ENCODE measurements at regions not wholly inside any gene's neighbourhood (a gene's known extent, or its start where the extent isn't known, plus 50 kb on each side); places are given as distances from the start of the nearest gene placed in this dataset.

DNA sequence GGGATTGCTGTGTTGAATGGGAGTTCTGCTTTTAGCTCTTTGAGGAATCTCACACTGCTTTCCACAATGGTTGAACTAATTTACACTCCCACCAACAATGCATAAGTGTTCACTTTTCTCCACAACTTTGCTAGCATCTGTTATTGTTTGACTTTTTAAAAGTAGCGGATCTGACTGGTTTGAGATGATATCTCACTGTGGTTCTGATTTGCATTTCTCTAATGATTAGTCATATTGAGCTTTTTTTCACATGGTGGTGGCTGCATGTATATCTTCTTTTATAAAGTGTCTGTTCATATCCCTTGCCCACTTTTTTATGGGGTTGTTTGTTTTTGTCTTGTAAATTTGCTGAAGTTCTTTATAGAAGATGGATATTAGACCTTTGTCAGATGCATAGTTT lies 588.3 kb upstream of the ADGRB3 start:
- TF ChIP-seq FOXP2 (optimal IDR thresholded peaks at IDR 0.05; ENCODE audit: borderline replicate concordance, extremely low read depth, extremely low read length, insufficient read depth) (no peak), TAF1 (IDR thresholded peaks at IDR 0.05; ENCODE audit: borderline replicate concordance, insufficient read depth, low read length) (no peak), POLR2AphosphoS5 (IDR thresholded peaks at IDR 0.05; ENCODE audit: low read depth, low read length) (no peak), REST (IDR thresholded peaks at IDR 0.05; ENCODE audit: insufficient read depth in 1 of 2, low read depth in 2 of 2, low read length in 2 of 2) (no peak), SIN3A (IDR thresholded peaks at IDR 0.05; ENCODE audit: borderline replicate concordance, insufficient read depth, low read length) (no peak)

- TF ChIP-seq FOXP2 (optimal IDR thresholded peaks at IDR 0.05; ENCODE audit: borderline replicate concordance, extremely low read depth, extremely low read length, insufficient read depth) (no peak), POLR2AphosphoS5 (IDR thresholded peaks at IDR 0.05; ENCODE audit: low read depth, low read length) (no peak), SIN3A (IDR thresholded peaks at IDR 0.05; ENCODE audit: borderline replicate concordance, insufficient read depth, low read length) (no peak), TAF1 (IDR thresholded peaks at IDR 0.05; ENCODE audit: borderline replicate concordance, insufficient read depth, low read length) (no peak), REST (IDR thresholded peaks at IDR 0.05; ENCODE audit: insufficient read depth in 1 of 2, low read depth in 2 of 2, low read length in 2 of 2) (no peak)
Observed at GRCh38 chr6:68046302-68046701, 588.8 kb upstream of the ADGRB3 start.

DNA sequence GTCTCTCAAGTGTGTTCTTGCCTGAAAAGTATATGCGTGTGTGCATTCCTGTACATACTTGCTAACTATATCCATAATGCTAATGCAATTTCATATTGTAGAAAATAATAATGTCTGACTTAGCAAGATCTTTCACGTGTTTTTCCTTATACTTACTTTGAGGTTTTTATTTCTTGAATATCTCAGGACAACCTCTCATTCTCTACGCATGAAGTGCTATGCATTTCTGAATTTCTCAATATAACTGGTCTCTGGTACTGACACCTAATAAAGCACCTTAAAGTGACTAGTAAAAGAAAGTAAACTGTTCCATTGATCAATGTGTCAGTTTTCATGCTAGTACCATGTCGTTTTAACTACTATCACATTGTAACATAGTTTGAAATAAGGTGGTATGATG lies 589.9 kb upstream of the ADGRB3 start:
- TF ChIP-seq SIN3A (IDR thresholded peaks at IDR 0.05; ENCODE audit: borderline replicate concordance, insufficient read depth, low read length), result no peak
- TF ChIP-seq FOXP2 (optimal IDR thresholded peaks at IDR 0.05; ENCODE audit: borderline replicate concordance, extremely low read depth, extremely low read length, insufficient read depth), result no peak
- TF ChIP-seq REST (IDR thresholded peaks at IDR 0.05; ENCODE audit: insufficient read depth in 1 of 2, low read depth in 2 of 2, low read length in 2 of 2), result no peak
- TF ChIP-seq TAF1 (IDR thresholded peaks at IDR 0.05; ENCODE audit: borderline replicate concordance, insufficient read depth, low read length), result no peak
- no peak for TF ChIP-seq POLR2AphosphoS5 (IDR thresholded peaks at IDR 0.05; ENCODE audit: low read depth, low read length)

DNA sequence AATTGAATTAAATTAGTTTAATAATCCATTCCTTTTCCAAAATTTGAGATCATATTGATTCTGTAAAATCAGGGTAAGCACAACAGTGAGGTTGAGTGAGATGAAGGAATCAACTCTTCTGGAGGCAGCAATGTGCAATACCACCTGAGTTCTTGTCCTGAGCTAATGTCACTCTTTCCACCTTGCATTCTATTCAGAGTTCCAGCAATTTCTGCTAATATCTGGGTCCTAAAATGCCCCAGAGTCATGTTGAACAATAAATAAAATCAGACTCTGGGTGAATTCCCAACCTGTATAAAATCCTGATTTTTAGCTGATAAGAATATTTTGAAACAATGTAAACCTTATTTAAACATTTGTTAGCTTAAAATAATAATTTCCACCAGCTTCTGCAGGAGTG lies 590.8 kb upstream of the ADGRB3 start:
- TF ChIP-seq REST (IDR thresholded peaks at IDR 0.05; ENCODE audit: insufficient read depth in 1 of 2, low read depth in 2 of 2, low read length in 2 of 2) (no peak), SIN3A (IDR thresholded peaks at IDR 0.05; ENCODE audit: borderline replicate concordance, insufficient read depth, low read length) (no peak), TAF1 (IDR thresholded peaks at IDR 0.05; ENCODE audit: borderline replicate concordance, insufficient read depth, low read length) (no peak), FOXP2 (optimal IDR thresholded peaks at IDR 0.05; ENCODE audit: borderline replicate concordance, extremely low read depth, extremely low read length, insufficient read depth) (no peak), POLR2AphosphoS5 (IDR thresholded peaks at IDR 0.05; ENCODE audit: low read depth, low read length) (no peak)

- TF ChIP-seq TAF1 (IDR thresholded peaks at IDR 0.05; ENCODE audit: borderline replicate concordance, insufficient read depth, low read length) (no peak), POLR2AphosphoS5 (IDR thresholded peaks at IDR 0.05; ENCODE audit: low read depth, low read length) (no peak), FOXP2 (optimal IDR thresholded peaks at IDR 0.05; ENCODE audit: borderline replicate concordance, extremely low read depth, extremely low read length, insufficient read depth) (no peak), SIN3A (IDR thresholded peaks at IDR 0.05; ENCODE audit: borderline replicate concordance, insufficient read depth, low read length) (no peak), REST (IDR thresholded peaks at IDR 0.05; ENCODE audit: insufficient read depth in 1 of 2, low read depth in 2 of 2, low read length in 2 of 2) (no peak)
Observed at GRCh38 chr6:68043122-68043398, 592.0 kb upstream of the ADGRB3 start.
